ENCODE measurements at regions not wholly inside any gene's neighbourhood (a gene's known extent, or its start where the extent isn't known, plus 50 kb on each side); places are given as distances from the start of the nearest gene placed in this dataset.

GRCh38 chr7:95863-96260 is 96.5 kb upstream of the FAM20C start:
- Histone ChIP-seq H3K4me1 (replicated peaks in 1 of 4; ENCODE audit: control insufficient read depth in 3 of 4, insufficient read depth in 4 of 4, low read length in 3 of 4) (peaks cover 18 to 31% (median 26%) of the 10 kb centered on the region in 4 experiments), H4K91ac (replicated peaks; ENCODE audit: insufficient read length, low read length) (peak overlapping the region; percentile 67), H2BK5ac (ENCODE audit: low read depth, low read length) (peak overlapping the region; percentile 90), H3K18ac (ENCODE audit: extremely low read depth, low read length) (peak overlapping the region; percentile 79), H2BK15ac (ENCODE audit: low read length) (no peak overlapping the region), H3K27me3 (replicated peaks in 1 of 4; ENCODE audit: control insufficient read depth in 3 of 4, extremely low read depth in 1 of 4, insufficient read depth in 3 of 4, low read length in 3 of 4) (no peaks in the 10 kb centered on the region; a peak in 1 of 7 replicates), H3K4me2 (ENCODE audit: insufficient read depth in 1 of 2, low read depth in 2 of 2, low read length in 2 of 2) (peak overlapping the region; percentile 30 to 64), H3K56ac (replicated peaks; ENCODE audit: insufficient read length, low read depth, low read length) (peak overlapping the region; percentile 9), H3K79me2 (ENCODE audit: control insufficient read depth in 1 of 2, insufficient read depth in 2 of 2, low read length in 2 of 2) (peaks cover 3 to 16% of the 10 kb centered on the region in 2 experiments), H3K23me2 (ENCODE audit: low read depth, low read length) (0 out of 2 replicates have a peak, but pooled peaks cover 3% of the 10 kb centered on the region), H2AFZ (ENCODE audit: low read length) (0 out of 2 replicates have a peak overlapping the region, but pooled peaks have one; percentile 16), H3K36me3 (ENCODE audit: control insufficient read depth in 2 of 4, insufficient read depth in 4 of 4, low read length in 3 of 4) (peaks cover 0 to under 1% (median 0%) of the 10 kb centered on the region in 4 experiments; a peak in 2 of 8 replicates), H4K5ac (ENCODE audit: insufficient read length, low read depth, low read length) (peak overlapping the region; percentile 8), H2BK120ac (replicated peaks; ENCODE audit: low read depth, low read length) (peak overlapping the region; percentile 95), H3K79me1 (ENCODE audit: low read depth, low read length) (peaks cover 6% of the 10 kb centered on the region; the same call in 1 of the 2 replicates), H4K8ac (ENCODE audit: extremely low read depth, insufficient read depth, low read length) (no peak overlapping the region), H3K23ac (ENCODE audit: insufficient read length) (no peak overlapping the region), H3K27ac (ENCODE audit: low read depth, low read length) (peak overlapping the region; percentile 62; the same call in 1 of the 2 replicates), H2AK5ac (ENCODE audit: low read depth, low read length) (no peak overlapping the region; the same call in 1 of the 2 replicates), H2BK12ac (ENCODE audit: low read depth, low read length) (peak overlapping the region; percentile 29; the same call in 1 of the 2 replicates), H3K4ac (replicated peaks; ENCODE audit: insufficient read length, low read depth, low read length) (peak overlapping the region; percentile 76), H4K20me1 (replicated peaks in 1 of 2; ENCODE audit: control insufficient read depth in 1 of 2, insufficient read depth in 2 of 2, low read length in 2 of 2) (peaks cover 0 to 3% of the 10 kb centered on the region in 2 experiments), H3K9ac (replicated peaks in 1 of 4; ENCODE audit: extremely low read depth in 1 of 4, low read depth in 3 of 4, low read length in 3 of 4) (peak overlapping the region in 1 of 4 experiments; percentile 46; a peak in 3 of 7 replicates), H3K14ac (ENCODE audit: insufficient read length) (no peak overlapping the region), H2BK20ac (ENCODE audit: low read length) (peak overlapping the region; percentile 94), H3K9me3 (ENCODE audit: insufficient read depth in 2 of 2, low read depth in 1 of 2, low read length in 1 of 2) (peaks cover 0 to 3% of the 10 kb centered on the region in 2 experiments; a peak in 1 of 4 replicates), H3K4me3 (ENCODE audit: extremely low read depth in 1 of 4, insufficient read depth in 2 of 4, low read depth in 3 of 4, low read length in 4 of 4) (peak overlapping the region; percentile 3 to 49 (median 28); a peak in 6 of 8 replicates)
- no peak for DNase-seq (ENCODE audit: low read depth in 1 of 2, low spot score in 2 of 2)
- no peak for TF ChIP-seq SP4 (IDR thresholded peaks at IDR 0.05; ENCODE audit: low read length)
- no peak for TF ChIP-seq BRCA1 (IDR thresholded peaks at IDR 0.05; ENCODE audit: low read depth, low read length)
- no peak for TF ChIP-seq RBBP5 (IDR thresholded peaks at IDR 0.05; ENCODE audit: borderline replicate concordance, low read depth, low read length)
- TF ChIP-seq CREB1 (IDR thresholded peaks at IDR 0.05), result no peak
- TF ChIP-seq HDAC6 (IDR thresholded peaks at IDR 0.05; ENCODE audit: low read depth, low read length), result no peak
- TF ChIP-seq SIRT6 (IDR thresholded peaks at IDR 0.05; ENCODE audit: low read length), result no peak
- no peak for TF ChIP-seq POU5F1 (IDR thresholded peaks at IDR 0.05; ENCODE audit: low read depth, low read length)
- TF ChIP-seq BCL11A (IDR thresholded peaks at IDR 0.05; ENCODE audit: low read depth in 2 of 2, low read length in 2 of 2), result no peak
- no peak for TF ChIP-seq RAD21 (IDR thresholded peaks at IDR 0.05 in 1 of 2, conservative IDR thresholded peaks at IDR 0.05 in 1 of 2; ENCODE audit: low read depth in 2 of 2, low read length in 2 of 2)
- TF ChIP-seq PHF8 (conservative IDR thresholded peaks at IDR 0.05; ENCODE audit: low read depth, low read length), result no peak
- TF ChIP-seq GTF2F1 (IDR thresholded peaks at IDR 0.05; ENCODE audit: borderline replicate concordance, low read depth, low read length), result no peak
- TF ChIP-seq, protein P1, sequence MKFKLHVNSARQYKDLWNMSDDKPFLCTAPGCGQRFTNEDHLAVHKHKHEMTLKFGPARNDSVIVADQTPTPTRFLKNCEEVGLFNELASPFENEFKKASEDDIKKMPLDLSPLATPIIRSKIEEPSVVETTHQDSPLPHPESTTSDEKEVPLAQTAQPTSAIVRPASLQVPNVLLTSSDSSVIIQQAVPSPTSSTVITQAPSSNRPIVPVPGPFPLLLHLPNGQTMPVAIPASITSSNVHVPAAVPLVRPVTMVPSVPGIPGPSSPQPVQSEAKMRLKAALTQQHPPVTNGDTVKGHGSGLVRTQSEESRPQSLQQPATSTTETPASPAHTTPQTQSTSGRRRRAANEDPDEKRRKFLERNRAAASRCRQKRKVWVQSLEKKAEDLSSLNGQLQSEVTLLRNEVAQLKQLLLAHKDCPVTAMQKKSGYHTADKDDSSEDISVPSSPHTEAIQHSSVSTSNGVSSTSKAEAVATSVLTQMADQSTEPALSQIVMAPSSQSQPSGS (IDR thresholded peaks at IDR 0.05; ENCODE audit: low read length), result no peak
- ChIA-PET POLR2A (ENCODE audit: partially characterized antibody) (interaction anchor here (1.3 to 2.5 kb wide), 4 partner anchors 8 to 38 kb away, joined by 5 to 16 read pairs (median 8); no protein-coding TSS in a partner anchor), CTCF (ENCODE audit: partially characterized antibody) (interaction anchor here (1.2 to 1.4 kb wide), 2 partner anchors 13 to 14 kb away, joined by 4 read pairs; no protein-coding TSS in a partner anchor)
- FAIRE-seq, result no peak
- WGBS, 2 experiments (ENCODE audit: extremely low coverage in 1 of 2, insufficient coverage in 1 of 2, insufficient read length in 1 of 2, insufficient replicate concordance in 2 of 2, low coverage in 1 of 2, low lambda C conversion rate in 2 of 2, missing lambda C conversion rate in 1 of 2), result 35% methylated on average over 8 of the region's 8 CpGs; no CpG with 5 or more reads in 1 of the 2 experiments

All from H1 (cell line).